BJ (cell line): ENCODE measurements at regions not wholly inside any gene's neighbourhood (a gene's known extent, or its start where the extent isn't known, plus 50 kb on each side); places are given as distances from the start of the nearest gene placed in this dataset.

Experiments
- CTCF ChIA-PET: fragments of 350-600 bp; formaldehyde crosslinking; extraction: SDS; loops from one replicate; lab custom pipeline; 2021; ENCODE audit warnings: antibody characterized with exemption, inconsistent platforms; lab: Yijun Ruan, JAX
- POLR2A ChIA-PET: fragments of 300-600 bp; sonication (Branson Sonifier 250); formaldehyde crosslinking; extraction: SDS; loops from one replicate; lab custom pipeline; 2021; ENCODE audit warnings: antibody characterized with exemption; lab: Charles Lee
- DNase-seq: peaks from one replicate; pipeline ENCODE4 v3.0.0-alpha.2; 2011; ENCODE audit warnings: low read depth
- H3K27me3 ChIP-seq: 2 replicates; pipeline ENCODE4 v1.6.0; 2011; ENCODE audit warnings: low read length; ENCODE audit not compliant: control insufficient read depth, insufficient read depth
- H3K36me3 ChIP-seq: 2 replicates; pipeline ENCODE4 v1.5.1; 2011; ENCODE audit warnings: low read length; ENCODE audit not compliant: control insufficient read depth, insufficient read depth
- H3K4me3 ChIP-seq: 2 replicates; pipeline ENCODE4 v1.5.1; 2011; ENCODE audit warnings: low read depth, mild to moderate bottlenecking, control low read depth, low read length
- TF ChIP-seq, protein P1 (sequence below): IDR thresholded peaks from 2 replicates; pipeline ENCODE4 v1.5.1; 2011; ENCODE audit warnings: low read depth, mild to moderate bottlenecking, control low read depth, inconsistent platforms, low read length, moderate library complexity; ENCODE audit not compliant: insufficient read depth

DNA sequence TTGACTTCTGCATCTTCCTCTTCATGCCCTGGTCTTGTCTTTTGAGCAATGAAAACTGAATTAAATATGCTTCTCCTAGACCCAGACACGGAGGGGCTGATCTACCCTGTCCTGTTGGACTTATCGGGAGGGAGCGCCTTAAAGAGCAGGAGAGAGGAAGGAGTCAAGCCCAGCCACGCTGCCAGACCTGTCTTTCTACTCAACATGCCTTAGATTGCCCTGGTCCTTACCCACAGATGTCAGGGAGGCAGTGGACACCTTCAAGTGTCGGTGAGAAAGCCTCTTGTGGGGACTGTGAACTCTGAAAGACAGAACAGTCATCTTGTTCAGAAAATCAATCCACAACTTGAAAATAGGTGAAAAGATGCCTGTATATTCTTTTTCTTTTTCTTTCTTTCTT, 61.8 kb downstream of the IRAG1 start:
- POLR2A ChIA-PET = no interaction called here
- CTCF ChIA-PET = no interaction called here

DNA sequence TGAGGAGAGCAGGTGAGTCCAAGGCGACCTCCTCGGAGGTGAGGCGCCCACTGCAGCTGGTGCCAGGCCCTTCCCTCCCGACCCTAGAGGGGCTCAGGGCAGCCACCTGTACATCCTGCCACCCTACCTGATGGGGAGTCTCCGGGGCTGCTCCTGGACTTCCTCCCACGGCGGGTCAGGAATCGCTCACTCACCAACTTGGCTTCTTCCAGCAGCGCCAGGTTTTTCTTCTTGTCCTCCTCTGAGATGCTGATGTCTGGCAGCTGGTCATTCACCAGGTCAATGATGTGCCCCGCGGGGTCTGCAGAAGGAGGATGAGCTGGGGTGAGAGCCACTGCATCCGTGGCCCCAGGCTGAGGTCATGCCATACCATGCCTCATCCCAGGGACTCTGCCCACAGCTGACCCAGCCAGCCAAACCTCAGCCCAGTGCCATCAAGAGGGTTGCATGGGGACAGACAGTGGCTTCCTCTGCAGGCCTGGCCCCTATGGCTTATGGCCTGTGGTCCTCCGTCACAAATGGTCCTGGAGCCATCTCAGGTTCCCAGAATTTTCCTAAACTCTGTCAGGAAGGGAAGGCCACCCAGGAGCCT, 61.0 kb upstream of the LYVE1 start:
- DNase-seq = no peak
- POLR2A ChIA-PET = no interaction called here
- CTCF ChIA-PET = interaction anchor here (1.3 kb wide), 1 partner anchor 13 kb away, joined by 4 read pairs; no protein-coding TSS in a partner anchor
- no peak overlapping the region for H3K4me3 ChIP-seq
- peaks cover 50% of the 10 kb centered on the region for H3K36me3 ChIP-seq
- TF ChIP-seq, protein P1, sequence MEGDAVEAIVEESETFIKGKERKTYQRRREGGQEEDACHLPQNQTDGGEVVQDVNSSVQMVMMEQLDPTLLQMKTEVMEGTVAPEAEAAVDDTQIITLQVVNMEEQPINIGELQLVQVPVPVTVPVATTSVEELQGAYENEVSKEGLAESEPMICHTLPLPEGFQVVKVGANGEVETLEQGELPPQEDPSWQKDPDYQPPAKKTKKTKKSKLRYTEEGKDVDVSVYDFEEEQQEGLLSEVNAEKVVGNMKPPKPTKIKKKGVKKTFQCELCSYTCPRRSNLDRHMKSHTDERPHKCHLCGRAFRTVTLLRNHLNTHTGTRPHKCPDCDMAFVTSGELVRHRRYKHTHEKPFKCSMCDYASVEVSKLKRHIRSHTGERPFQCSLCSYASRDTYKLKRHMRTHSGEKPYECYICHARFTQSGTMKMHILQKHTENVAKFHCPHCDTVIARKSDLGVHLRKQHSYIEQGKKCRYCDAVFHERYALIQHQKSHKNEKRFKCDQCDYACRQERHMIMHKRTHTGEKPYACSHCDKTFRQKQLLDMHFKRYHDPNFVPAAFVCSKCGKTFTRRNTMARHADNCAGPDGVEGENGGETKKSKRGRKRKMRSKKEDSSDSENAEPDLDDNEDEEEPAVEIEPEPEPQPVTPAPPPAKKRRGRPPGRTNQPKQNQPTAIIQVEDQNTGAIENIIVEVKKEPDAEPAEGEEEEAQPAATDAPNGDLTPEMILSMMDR = no peak
- H3K27me3 ChIP-seq = no peaks in the 10 kb centered on the region

More for the DNA sequence above, 61.8 kb downstream of the IRAG1 start:
- H3K27me3 ChIP-seq = no peaks in the 10 kb centered on the region
- DNase-seq = no peak
- TF ChIP-seq, protein P1 = no peak
- H3K4me3 ChIP-seq = no peak overlapping the region
- H3K36me3 ChIP-seq = peaks cover 44% of the 10 kb centered on the region

DNA sequence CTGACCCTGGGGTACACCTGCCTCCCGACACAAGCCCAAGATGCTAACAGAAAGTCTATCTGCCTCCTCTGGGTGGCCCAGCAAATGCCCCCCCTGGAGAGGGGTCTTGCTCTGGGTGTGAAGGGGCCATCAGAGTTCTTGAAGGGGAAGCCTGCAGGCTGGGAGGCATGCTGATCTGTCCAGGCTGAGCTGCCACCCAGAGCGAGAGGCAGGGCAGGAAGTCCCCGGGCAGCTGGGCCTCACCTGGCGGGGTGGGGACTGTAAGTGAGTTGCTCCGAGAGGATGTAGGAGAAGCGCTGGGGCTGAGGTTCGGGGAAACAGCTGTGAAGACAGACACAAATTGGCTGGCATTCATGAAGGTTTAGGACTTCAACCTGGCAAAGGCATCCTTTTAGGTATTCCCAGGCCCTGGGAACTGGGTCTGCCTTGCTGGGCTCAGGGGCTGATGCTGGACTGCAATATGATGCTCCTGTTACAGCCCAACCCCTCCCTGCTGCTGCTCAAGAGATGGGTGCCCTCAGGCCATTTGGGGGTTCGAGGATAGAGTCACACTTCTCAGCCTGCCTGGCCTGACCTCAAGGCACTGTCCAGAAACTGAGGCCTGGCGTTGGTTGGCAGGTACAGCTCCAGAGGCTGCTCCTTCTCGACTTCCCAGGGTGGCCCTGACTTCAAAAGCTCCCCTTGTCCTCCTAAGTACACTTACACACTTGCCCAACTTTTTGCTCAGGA, 60.2 kb upstream of the LYVE1 start:
- H3K36me3 ChIP-seq = peaks cover 50% of the 10 kb centered on the region
- CTCF ChIA-PET = no interaction called here
- POLR2A ChIA-PET = no interaction called here
- TF ChIP-seq, protein P1 = no peak
- no peak overlapping the region for H3K4me3 ChIP-seq
- DNase-seq = no peak
- no peaks in the 10 kb centered on the region for H3K27me3 ChIP-seq

DNA sequence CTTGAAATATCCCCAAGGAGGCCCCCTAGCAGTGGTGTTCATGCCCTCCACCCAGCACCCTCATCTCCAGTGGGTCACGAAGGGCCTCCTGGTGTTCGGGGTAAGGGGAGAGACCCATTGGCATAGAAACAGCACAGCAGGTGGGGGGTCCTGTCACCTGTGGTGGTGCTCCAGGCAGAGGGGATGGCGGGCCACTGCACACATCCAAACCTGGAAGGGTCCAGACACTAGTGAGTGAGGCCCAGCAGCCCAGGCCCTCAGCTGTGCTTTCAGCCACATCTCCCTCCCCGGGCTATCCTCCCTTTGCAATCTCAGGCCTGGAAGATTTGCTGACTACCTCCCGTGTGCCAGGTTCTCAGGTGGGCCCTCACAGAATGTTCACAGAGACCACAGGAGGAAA, 59.4 kb upstream of the LYVE1 start:
- ChIA-PET POLR2A (no interaction called here), CTCF (no interaction called here)
- TF ChIP-seq, protein P1 = no peak

DNA sequence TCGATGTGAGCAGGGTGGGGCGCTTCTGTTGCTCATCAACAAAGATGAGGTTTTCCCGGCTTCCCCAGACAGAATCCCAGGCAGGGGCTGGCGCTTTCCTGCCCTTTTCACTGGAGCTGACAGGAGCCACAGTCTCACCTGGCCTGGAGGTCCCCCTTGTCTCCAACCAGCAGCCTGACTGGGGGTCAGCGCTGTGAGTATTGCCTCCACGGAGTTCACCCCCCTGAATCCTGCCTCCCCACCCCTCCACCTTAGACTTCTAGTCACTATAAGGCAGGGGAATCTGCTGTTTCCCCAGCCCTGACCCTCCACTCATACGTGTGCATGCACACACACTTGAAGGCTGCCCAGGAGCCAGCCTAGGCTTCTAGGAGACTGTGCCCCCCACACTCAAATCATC, 58.8 kb upstream of the LYVE1 start:
- no peak overlapping the region for H3K4me3 ChIP-seq
- no peak for DNase-seq
- TF ChIP-seq, protein P1 = no peak
- H3K27me3 ChIP-seq = no peaks in the 10 kb centered on the region
- POLR2A ChIA-PET = no interaction called here
- CTCF ChIA-PET = interaction anchor here (0.7 to 0.9 kb wide), 2 partner anchors 11 to 108 kb away, joined by 3 to 4 read pairs; no protein-coding TSS in a partner anchor
- peaks cover 54% of the 10 kb centered on the region for H3K36me3 ChIP-seq

More for the DNA sequence above, 59.4 kb upstream of the LYVE1 start:
- Histone ChIP-seq H3K27me3 (no peaks in the 10 kb centered on the region), H3K36me3 (peaks cover 54% of the 10 kb centered on the region), H3K4me3 (no peak overlapping the region)
- no peak for DNase-seq
